Vagina (tissue), 2 donors: ENCODE measurements at regions not wholly inside any gene's neighbourhood (a gene's known extent, or its start where the extent isn't known, plus 50 kb on each side); places are given as distances from the start of the nearest gene placed in this dataset.

Experiments used
- DNase-seq, 2 donors: peaks; one replicate each; pipeline ENCODE4 v3.0.0-alpha.2; 2017; ENCODE audit errors: extremely low spot score in 2 of 2
- H3K27ac ChIP-seq: fragments of 200-600 bp; sonication (generic); one replicate; pipeline ENCODE4 v1.5.1; 2019
- H3K27me3 ChIP-seq: fragments of 200-600 bp; sonication (generic); one replicate; pipeline ENCODE4 v1.5.1; 2019
- H3K36me3 ChIP-seq, 2 donors: fragments of 200-600 bp; sonication (generic); one replicate each; pipeline ENCODE4 v1.5.1; 2017 to 2019
- H3K4me1 ChIP-seq: fragments of 200-600 bp; sonication (generic); one replicate; pipeline ENCODE4 v1.5.1; 2019
- H3K4me3 ChIP-seq, 2 donors: fragments of 200-600 bp; sonication (generic); 1 replicate in 1 of 2; 2 replicates in 1 of 2; pipeline ENCODE4 v1.5.1; 2016 to 2019
- H3K9me3 ChIP-seq: fragments of 200-600 bp; sonication (generic); one replicate; pipeline ENCODE4 v1.5.1; 2019
- POLR2A ChIP-seq, 2 donors: fragments of 450-650 bp; IDR thresholded peaks; one replicate each; pipeline ENCODE4 v1.6.1; 2017; ENCODE audit warnings: antibody characterized with exemption in 2 of 2, mild to moderate bottlenecking in 2 of 2, moderate library complexity in 2 of 2
- POLR2AphosphoS5 ChIP-seq, 2 donors: sonication (generic); formaldehyde crosslinking; IDR thresholded peaks; one replicate each; pipeline ENCODE4 v1.9.0; 2017; ENCODE audit warnings: antibody characterized with exemption in 2 of 2, mild to moderate bottlenecking in 2 of 2, low read depth in 1 of 2; ENCODE audit not compliant: insufficient read depth in 1 of 2
- intact Hi-C: fragments of 100-400 bp; cut with DNase I; formaldehyde crosslinking; loops from one replicate; pipeline ENCODE4 v1.15.1; 2023
- TF ChIP-seq, protein P1 (sequence below), 3 experiments: fragments of 450-650 bp in 2 of 3; fragments of 200-600 bp in 1 of 3; sonication (generic) in 1 of 3; IDR thresholded peaks; one replicate each; pipeline ENCODE4 v1.5.1; 2017 to 2019; ENCODE audit warnings: antibody characterized with exemption in 3 of 3, mild to moderate bottlenecking in 2 of 3, moderate library complexity in 2 of 3

- Histone ChIP-seq H3K4me1 (no peaks in the 10 kb centered on the region), H3K27ac (no peak overlapping the region), H3K27me3 (no peaks in the 10 kb centered on the region), H3K9me3 (no peaks in the 10 kb centered on the region), H3K4me3 (no peak overlapping the region), H3K36me3 (no peaks in the 10 kb centered on the region)
- intact Hi-C loops, result no loop called here
- DNase-seq, result no peak
- TF ChIP-seq, protein P1, sequence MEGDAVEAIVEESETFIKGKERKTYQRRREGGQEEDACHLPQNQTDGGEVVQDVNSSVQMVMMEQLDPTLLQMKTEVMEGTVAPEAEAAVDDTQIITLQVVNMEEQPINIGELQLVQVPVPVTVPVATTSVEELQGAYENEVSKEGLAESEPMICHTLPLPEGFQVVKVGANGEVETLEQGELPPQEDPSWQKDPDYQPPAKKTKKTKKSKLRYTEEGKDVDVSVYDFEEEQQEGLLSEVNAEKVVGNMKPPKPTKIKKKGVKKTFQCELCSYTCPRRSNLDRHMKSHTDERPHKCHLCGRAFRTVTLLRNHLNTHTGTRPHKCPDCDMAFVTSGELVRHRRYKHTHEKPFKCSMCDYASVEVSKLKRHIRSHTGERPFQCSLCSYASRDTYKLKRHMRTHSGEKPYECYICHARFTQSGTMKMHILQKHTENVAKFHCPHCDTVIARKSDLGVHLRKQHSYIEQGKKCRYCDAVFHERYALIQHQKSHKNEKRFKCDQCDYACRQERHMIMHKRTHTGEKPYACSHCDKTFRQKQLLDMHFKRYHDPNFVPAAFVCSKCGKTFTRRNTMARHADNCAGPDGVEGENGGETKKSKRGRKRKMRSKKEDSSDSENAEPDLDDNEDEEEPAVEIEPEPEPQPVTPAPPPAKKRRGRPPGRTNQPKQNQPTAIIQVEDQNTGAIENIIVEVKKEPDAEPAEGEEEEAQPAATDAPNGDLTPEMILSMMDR (IDR thresholded peaks at IDR 0.05), result no peak
- TF ChIP-seq POLR2AphosphoS5 (IDR thresholded peaks at IDR 0.05; ENCODE audit: insufficient read depth in 1 of 2, low read depth in 1 of 2), result no peak
- TF ChIP-seq POLR2A (IDR thresholded peaks at IDR 0.05), result no peak
Observed at GRCh38 chr4:19256823-19257222, 994.9 kb upstream of the SLIT2 start.

DNA sequence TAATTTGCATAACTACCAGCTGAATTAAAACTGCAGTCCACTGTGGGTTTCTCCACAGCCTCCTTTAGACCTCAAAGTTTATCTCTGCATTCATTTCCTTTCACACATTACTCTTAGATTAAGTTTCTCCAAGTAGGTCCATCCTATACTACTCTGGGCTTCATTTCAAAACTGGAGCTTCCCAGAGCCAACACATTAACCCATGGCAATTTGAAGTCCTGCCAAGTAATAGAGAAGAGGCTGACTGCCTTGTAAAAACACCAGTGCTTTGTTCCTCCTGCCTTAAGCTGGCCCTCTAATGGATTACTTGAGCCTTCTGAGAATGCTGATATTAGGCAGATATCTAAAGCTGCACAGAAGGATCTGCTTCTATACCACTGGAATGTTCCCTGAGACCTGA lies 997.2 kb upstream of the SLIT2 start:
- Histone ChIP-seq H3K9me3 (no peaks in the 10 kb centered on the region), H3K4me1 (no peaks in the 10 kb centered on the region), H3K36me3 (no peaks in the 10 kb centered on the region), H3K27ac (no peak overlapping the region), H3K27me3 (no peaks in the 10 kb centered on the region), H3K4me3 (no peak overlapping the region)
- TF ChIP-seq POLR2AphosphoS5 (IDR thresholded peaks at IDR 0.05; ENCODE audit: insufficient read depth in 1 of 2, low read depth in 1 of 2) (no peak), POLR2A (IDR thresholded peaks at IDR 0.05) (no peak)
- TF ChIP-seq, protein P1 (IDR thresholded peaks at IDR 0.05), result no peak
- intact Hi-C loops, result no loop called here
- no peak for DNase-seq

GRCh38 chr4:19248023-19248422 lies 1003.7 kb upstream of the SLIT2 start:
- H3K36me3 ChIP-seq, result no peaks in the 10 kb centered on the region
- H3K4me1 ChIP-seq, result no peaks in the 10 kb centered on the region
- intact Hi-C loops, result no loop called here
- H3K4me3 ChIP-seq, result no peak overlapping the region
- DNase-seq, result no peak
- no peaks in the 10 kb centered on the region for H3K27me3 ChIP-seq
- H3K9me3 ChIP-seq, result no peaks in the 10 kb centered on the region
- no peak overlapping the region for H3K27ac ChIP-seq
- no peak for TF ChIP-seq POLR2AphosphoS5 (IDR thresholded peaks at IDR 0.05; ENCODE audit: insufficient read depth in 1 of 2, low read depth in 1 of 2)
- TF ChIP-seq, protein P1 (IDR thresholded peaks at IDR 0.05), result no peak
- no peak for TF ChIP-seq POLR2A (IDR thresholded peaks at IDR 0.05)

GRCh38 chr4:19241895-19242294 lies 1009.8 kb upstream of the SLIT2 start:
- DNase-seq, result no peak
- no peak overlapping the region for H3K4me3 ChIP-seq
- intact Hi-C loops, result no loop called here
- H3K9me3 ChIP-seq, result no peaks in the 10 kb centered on the region
- TF ChIP-seq, protein P1 (IDR thresholded peaks at IDR 0.05), result no peak
- TF ChIP-seq POLR2A (IDR thresholded peaks at IDR 0.05) (no peak), POLR2AphosphoS5 (IDR thresholded peaks at IDR 0.05; ENCODE audit: insufficient read depth in 1 of 2, low read depth in 1 of 2) (no peak)
- no peak overlapping the region for H3K27ac ChIP-seq
- H3K27me3 ChIP-seq, result no peaks in the 10 kb centered on the region
- no peaks in the 10 kb centered on the region for H3K36me3 ChIP-seq
- H3K4me1 ChIP-seq, result no peaks in the 10 kb centered on the region

- no peaks in the 10 kb centered on the region for H3K4me1 ChIP-seq
- H3K27ac ChIP-seq, result no peak overlapping the region
- no peaks in the 10 kb centered on the region for H3K36me3 ChIP-seq
- intact Hi-C loops, result no loop called here
- H3K4me3 ChIP-seq, result no peak overlapping the region
- no peaks in the 10 kb centered on the region for H3K9me3 ChIP-seq
- no peaks in the 10 kb centered on the region for H3K27me3 ChIP-seq
- DNase-seq, result no peak
- TF ChIP-seq POLR2A (IDR thresholded peaks at IDR 0.05) (no peak), POLR2AphosphoS5 (IDR thresholded peaks at IDR 0.05; ENCODE audit: insufficient read depth in 1 of 2, low read depth in 1 of 2) (no peak)
- TF ChIP-seq, protein P1 (IDR thresholded peaks at IDR 0.05), result no peak
Observed at GRCh38 chr4:19239565-19239964, 1012.1 kb upstream of the SLIT2 start.
